Stimulated activated CD4-positive, alpha-beta T cell treated with anti-CD3 and anti-CD28 coated beads, Interleukin-4, amount 100 ng/mL, for 48 hours (primary cell): ENCODE measurements at regions not wholly inside any gene's neighbourhood (a gene's known extent, or its start where the extent isn't known, plus 50 kb on each side); places are given as distances from the start of the nearest gene placed in this dataset.
"Not testable (repeated sequence)": the region's sequence is repeated elsewhere in the genome, so short reads cannot be mapped to it uniquely, and the experiment has no call there.

ENCODE experiments used
- DNase-seq, 2 donors: peaks; one replicate each; pipeline ENCODE4 v3.0.0-alpha.2; 2020; ENCODE audit warnings: low read depth in 2 of 2

GRCh38 chrY:18599606-18600005, 53.1 kb downstream of the HSFY1 start:
- DNase-seq: not testable (repeated sequence)

- DNase-seq: not testable (repeated sequence)
These were observed 54.8 kb downstream of the HSFY1 start for GRCh38 chrY:18601287-18601686.

DNA sequence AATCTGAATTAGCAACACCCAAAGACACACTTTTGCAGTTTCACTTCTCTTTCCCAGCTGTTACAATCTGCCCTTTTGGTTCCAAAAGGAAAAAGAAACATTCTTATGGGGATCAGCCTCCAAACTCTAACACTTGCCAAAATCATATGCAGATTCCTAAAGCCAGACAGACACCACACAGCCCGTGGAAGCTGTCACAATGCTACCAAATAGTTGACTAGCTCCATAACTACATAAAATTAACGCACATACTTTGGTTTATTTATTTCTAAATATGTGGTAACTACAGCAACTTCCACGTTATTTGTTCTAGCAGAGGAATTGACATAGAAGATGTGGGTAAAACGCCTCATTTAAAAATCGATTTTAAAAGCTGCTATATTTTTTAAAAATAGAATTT, 59.7 kb downstream of the HSFY1 start:
- not testable (repeated sequence) for DNase-seq

GRCh38 chrY:18608205-18608604, 61.7 kb downstream of the HSFY1 start:
- not testable (repeated sequence) for DNase-seq

- not testable (repeated sequence) for DNase-seq
These were observed 69.3 kb downstream of the HSFY1 start for GRCh38 chrY:18615809-18616208.

DNA sequence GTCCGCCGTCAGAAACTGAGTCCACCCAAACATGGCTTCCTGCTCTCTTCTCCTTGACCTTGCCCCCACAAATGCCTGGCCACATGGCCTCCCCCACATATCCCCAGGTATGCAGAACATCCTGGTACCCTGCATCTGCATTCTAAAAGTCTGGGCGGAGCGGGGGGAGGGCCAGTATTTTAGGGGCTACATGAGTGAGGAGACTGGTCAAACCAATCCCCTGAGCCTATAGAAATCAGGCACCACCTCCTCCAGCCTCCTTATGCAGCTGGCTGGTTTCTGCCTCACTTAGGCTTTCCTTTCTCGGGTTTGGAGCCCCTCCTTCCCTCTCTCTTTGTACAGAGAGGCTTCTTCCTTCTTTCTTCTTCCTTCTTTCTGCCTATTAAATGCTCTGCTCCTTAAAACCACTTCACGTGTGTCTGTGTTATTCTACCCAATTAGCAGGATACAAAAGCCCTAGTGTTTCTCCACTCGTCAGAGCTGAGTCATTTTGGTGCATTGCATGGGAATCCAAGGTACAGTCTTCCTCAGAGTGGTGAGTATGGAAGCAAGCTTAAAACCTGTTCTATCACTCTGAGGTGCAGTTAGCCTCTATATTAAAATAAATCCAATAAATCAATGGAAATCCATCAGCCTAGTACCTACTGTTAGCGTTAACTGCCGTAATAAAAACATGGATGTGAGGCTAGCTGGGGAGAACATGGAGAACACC, 83.4 kb downstream of the HSFY1 start:
- DNase-seq: not testable (repeated sequence)

DNA sequence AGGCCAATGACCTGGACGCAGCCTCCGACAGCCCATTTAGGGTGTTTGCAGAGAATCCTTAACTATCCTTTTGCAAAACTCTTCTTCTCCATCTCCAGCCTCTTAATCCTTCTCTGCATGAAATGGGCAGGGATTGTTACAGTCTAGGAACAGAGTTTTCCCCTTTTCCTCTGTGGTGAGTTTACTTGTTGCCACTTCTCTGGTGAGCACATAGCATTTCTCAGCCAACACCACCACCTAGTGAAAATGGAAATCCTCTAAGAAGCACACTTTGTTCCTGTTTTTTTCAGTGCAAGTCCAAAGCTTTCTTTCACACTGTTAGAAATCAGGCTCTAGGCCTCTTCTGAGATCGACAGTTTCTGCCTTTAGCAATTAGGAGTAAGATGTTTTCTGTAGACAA, 84.1 kb downstream of the HSFY1 start:
- DNase-seq: not testable (repeated sequence)

DNA sequence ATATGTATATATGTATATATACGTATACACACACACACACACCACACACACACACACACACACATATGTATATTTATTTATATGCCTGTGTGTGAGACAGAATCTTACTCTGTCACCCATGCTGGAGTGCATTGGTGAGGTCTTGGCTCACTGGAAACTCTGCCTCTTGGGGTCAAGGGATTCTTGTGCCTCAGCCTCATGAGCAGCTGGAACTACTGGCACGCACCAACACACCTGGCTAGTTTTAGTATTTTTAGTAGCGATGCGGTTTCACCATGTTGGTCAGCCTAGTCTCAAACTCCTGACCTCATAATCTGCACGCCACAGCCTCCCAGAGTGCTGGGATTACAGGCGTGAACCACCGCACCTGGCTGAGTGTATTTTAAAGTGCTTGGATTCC, 85.1 kb downstream of the HSFY1 start:
- DNase-seq: not testable (repeated sequence)

GRCh38 chrY:18650746-18651145, 104.2 kb downstream of the HSFY1 start:
- DNase-seq: no peak

DNA sequence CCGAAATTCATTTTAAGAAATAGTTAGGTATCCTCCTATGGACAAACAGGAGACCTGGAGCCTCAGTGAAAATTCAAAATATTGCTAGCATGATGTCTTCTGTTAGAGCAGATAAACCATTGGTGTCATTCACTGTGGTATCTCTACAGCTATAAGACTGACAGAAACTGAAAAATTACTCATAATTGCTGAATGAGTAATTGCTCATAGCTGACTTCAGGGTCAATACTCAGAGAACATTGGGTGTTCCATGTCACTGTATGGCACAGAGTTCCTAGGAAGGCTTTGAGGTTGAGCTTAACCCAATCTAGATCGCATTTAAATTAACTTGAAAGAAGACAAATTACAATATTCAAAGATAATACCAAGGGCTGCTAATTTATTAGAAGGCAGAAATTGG, 109.0 kb downstream of the HSFY2 start:
- no peak for DNase-seq

DNA sequence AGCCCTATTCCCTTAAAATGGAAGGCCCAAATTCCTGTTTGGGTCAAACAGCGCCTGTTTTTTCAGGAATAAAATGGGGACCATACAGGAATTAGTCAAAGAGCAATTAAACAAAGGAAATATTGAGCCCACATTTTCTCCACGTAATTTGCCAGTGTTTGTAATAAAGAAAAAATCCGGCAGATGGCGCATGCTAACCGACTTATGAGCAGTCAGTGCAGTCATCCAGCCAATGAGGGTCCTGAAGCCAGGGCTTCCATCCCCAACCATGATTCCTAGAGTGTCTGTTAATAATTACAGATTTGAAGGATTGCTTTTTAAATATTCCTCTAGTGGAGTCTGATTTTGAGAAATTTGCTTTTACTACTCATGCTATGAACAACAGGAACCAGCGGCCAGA, 103.7 kb downstream of the HSFY2 start:
- peak in 1 of 2 donors; percentile 1 for DNase-seq

GRCh38 chrY:18671970-18672369, 101.6 kb downstream of the HSFY2 start:
- no peak for DNase-seq

- DNase-seq: not testable (repeated sequence)
These were observed 87.5 kb downstream of the HSFY2 start for GRCh38 chrY:18686027-18686426.

DNA sequence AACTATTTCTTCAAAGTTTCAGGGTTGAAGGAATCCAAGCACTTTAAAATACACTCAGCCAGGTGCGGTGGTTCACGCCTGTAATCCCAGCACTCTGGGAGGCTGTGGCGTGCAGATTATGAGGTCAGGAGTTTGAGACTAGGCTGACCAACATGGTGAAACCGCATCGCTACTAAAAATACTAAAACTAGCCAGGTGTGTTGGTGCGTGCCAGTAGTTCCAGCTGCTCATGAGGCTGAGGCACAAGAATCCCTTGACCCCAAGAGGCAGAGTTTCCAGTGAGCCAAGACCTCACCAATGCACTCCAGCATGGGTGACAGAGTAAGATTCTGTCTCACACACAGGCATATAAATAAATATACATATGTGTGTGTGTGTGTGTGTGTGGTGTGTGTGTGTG, 85.2 kb downstream of the HSFY2 start:
- not testable (repeated sequence) for DNase-seq

DNA sequence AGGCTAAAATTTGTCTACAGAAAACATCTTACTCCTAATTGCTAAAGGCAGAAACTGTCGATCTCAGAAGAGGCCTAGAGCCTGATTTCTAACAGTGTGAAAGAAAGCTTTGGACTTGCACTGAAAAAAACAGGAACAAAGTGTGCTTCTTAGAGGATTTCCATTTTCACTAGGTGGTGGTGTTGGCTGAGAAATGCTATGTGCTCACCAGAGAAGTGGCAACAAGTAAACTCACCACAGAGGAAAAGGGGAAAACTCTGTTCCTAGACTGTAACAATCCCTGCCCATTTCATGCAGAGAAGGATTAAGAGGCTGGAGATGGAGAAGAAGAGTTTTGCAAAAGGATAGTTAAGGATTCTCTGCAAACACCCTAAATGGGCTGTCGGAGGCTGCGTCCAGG, 84.1 kb downstream of the HSFY2 start:
- DNase-seq: not testable (repeated sequence)

DNA sequence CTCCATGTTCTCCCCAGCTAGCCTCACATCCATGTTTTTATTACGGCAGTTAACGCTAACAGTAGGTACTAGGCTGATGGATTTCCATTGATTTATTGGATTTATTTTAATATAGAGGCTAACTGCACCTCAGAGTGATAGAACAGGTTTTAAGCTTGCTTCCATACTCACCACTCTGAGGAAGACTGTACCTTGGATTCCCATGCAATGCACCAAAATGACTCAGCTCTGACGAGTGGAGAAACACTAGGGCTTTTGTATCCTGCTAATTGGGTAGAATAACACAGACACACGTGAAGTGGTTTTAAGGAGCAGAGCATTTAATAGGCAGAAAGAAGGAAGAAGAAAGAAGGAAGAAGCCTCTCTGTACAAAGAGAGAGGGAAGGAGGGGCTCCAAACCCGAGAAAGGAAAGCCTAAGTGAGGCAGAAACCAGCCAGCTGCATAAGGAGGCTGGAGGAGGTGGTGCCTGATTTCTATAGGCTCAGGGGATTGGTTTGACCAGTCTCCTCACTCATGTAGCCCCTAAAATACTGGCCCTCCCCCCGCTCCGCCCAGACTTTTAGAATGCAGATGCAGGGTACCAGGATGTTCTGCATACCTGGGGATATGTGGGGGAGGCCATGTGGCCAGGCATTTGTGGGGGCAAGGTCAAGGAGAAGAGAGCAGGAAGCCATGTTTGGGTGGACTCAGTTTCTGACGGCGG, 83.5 kb downstream of the HSFY2 start:
- not testable (repeated sequence) for DNase-seq

DNA sequence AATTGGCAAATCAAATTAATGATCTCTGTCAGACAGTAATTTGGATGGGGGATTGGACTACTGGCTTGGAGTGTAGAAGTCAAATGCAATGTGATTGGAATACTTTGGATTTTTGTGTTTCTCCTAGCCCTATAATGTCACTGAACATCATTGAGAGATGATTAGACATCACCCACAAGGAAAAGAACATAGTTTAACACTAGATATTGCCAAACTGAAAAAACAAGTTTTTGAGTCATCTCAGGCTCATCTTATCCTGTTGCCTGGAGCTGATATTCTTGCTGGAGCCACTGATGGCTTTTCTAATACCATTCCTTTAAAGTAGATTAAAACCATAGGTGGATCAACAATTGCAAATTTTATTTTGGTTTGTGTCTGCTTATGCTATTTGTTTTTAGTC, 76.7 kb downstream of the HSFY2 start:
- DNase-seq: not testable (repeated sequence)

- DNase-seq: not testable (repeated sequence)
These were observed 69.3 kb downstream of the HSFY2 start for GRCh38 chrY:18704198-18704597.

DNA sequence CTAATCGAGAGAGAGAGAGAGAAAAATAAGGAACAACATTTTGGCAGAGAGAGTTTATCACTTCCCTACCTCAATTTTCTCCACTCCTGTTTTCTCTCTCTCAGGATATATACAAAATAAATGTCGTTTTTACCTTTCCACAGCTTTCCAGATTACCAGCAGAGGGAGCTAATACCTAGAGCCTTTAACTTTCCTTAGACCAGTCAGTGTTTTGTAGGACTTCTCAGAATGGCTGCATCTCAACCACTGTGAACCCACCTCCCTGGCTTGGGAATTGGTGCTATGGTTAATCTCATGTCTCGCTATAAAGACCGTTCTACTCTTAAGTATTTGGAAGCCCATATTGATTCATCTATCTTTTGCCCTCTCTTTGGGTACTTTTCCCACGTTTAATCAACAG, 61.8 kb downstream of the HSFY2 start:
- DNase-seq: not testable (repeated sequence)

- DNase-seq: not testable (repeated sequence)
These were observed 59.8 kb downstream of the HSFY2 start for GRCh38 chrY:18713760-18714159.

DNA sequence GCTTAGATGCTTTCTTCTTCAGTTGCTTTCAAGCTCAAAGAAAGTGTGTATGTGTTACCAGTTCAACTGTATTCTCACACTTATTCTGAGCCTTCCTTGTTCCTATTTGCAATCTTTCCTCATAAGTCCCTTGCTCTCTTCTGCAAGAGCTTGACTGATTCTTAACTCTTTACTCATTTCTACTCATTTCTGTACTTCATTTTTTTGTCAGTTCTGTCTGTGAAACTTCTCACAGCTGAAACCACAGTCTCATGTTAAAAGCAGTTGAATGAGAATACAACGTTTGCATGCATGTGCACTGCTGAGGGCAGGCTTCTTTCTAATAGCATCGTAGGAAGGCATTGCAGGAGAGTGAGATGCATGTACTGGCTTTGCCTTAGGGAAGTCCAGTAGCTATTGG, 54.8 kb downstream of the HSFY2 start:
- DNase-seq: not testable (repeated sequence)

DNA sequence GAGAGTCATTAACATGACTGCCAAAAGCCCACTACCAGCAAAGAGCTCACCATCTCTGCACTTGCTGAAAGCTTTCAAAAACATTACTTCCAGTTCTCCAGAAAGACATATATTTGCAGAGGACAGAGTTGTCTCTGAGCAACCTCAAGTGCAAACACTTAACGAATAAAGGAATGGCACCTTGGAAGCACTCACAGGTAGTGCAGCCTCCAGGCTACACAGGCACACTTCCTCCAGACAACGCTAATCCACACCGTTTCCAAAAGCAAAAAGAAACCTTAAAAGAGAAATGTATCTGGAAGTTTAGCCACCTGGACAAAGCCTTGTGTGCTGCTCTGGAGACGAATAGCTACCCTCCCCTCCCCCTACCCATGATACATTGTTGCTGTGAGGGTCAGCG, 53.1 kb downstream of the HSFY2 start:
- not testable (repeated sequence) for DNase-seq
